Upper lobe of left lung (tissue), 4 donors: ENCODE measurements at regions not wholly inside any gene's neighbourhood (a gene's known extent, or its start where the extent isn't known, plus 50 kb on each side); places are given as distances from the start of the nearest gene placed in this dataset.

Experiments used
- CTCF ChIP-seq, 6 experiments: fragments of 450-650 bp in 4 of 6; fragments of 200-600 bp in 2 of 6; sonication (generic) in 2 of 6; IDR thresholded peaks; one replicate each; pipeline ENCODE4 v1.5.1; 2016 to 2019; ENCODE audit warnings: antibody characterized with exemption in 6 of 6
- EP300 ChIP-seq, 4 donors: sonication (generic); formaldehyde crosslinking; IDR thresholded peaks; one replicate each; pipeline ENCODE4 v1.5.1; 2017; ENCODE audit warnings: antibody characterized with exemption in 4 of 4, control low read depth in 2 of 4
- POLR2A ChIP-seq, 4 donors: fragments of 450-650 bp; IDR thresholded peaks; one replicate each; pipeline ENCODE4 v1.5.1; 2016 to 2017; ENCODE audit warnings: antibody characterized with exemption in 4 of 4, mild to moderate bottlenecking in 2 of 4
- POLR2AphosphoS5 ChIP-seq, 2 donors: sonication (generic); formaldehyde crosslinking; IDR thresholded peaks; one replicate each; pipeline ENCODE4 v1.5.1; 2017; ENCODE audit warnings: antibody characterized with exemption in 2 of 2

GRCh38 chr3:83523470-83524073 is 1435.2 kb upstream of the CADM2 start:
- TF ChIP-seq CTCF (IDR thresholded peaks at IDR 0.05) (peak in 3 of 6 experiments; percentile 28 to 45 (median 33)), POLR2A (IDR thresholded peaks at IDR 0.05) (no peak), EP300 (IDR thresholded peaks at IDR 0.05) (no peak), POLR2AphosphoS5 (IDR thresholded peaks at IDR 0.05) (no peak)
